GM12864 (cell line): ENCODE measurements at regions not wholly inside any gene's neighbourhood (a gene's known extent, or its start where the extent isn't known, plus 50 kb on each side); places are given as distances from the start of the nearest gene placed in this dataset.

Source experiments
- DNase-seq: peaks from one replicate; pipeline ENCODE4 v3.0.0-alpha.2; 2011; ENCODE audit warnings: low read depth
- H3K4me3 ChIP-seq: 2 replicates; pipeline ENCODE4 v1.5.1; 2011; ENCODE audit warnings: mild to moderate bottlenecking, low read depth, low read length, control low read depth
- CTCF ChIP-seq: IDR thresholded peaks from 2 replicates; pipeline ENCODE4 v1.5.1; 2011; ENCODE audit warnings: low read depth, mild to moderate bottlenecking, moderate library complexity, low read length, control low read depth, inconsistent platforms; ENCODE audit errors: missing control alignments

- no peak overlapping the region for H3K4me3 ChIP-seq
- DNase-seq = no peak
- TF ChIP-seq CTCF = no peak
Measured at GRCh38 chr20:52420805-52421204, 229.2 kb upstream of the ZFP64 start.

DNA sequence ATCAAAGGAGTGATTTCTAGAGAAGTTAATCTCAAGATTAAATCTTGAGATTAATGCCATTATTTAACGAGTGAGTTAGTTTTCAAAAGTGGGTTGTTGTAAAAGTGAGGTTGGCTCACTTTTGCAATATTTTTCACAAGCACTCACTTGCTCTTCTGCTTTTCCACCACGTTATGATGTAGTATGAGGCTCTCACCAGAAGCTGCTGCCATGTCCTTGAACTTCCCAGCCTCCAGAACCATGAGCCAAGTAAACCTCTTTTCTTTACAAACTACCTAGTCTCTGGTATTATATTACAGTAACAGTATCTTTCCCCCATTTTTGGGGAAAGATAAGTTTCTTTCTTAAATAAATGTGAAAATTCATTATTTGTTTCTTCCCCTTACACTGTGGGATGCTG is 227.6 kb upstream of the ZFP64 start:
- no peak for TF ChIP-seq CTCF
- no peak for DNase-seq
- no peak overlapping the region for H3K4me3 ChIP-seq

GRCh38 chr20:52416953-52417352 is 225.4 kb upstream of the ZFP64 start:
- H3K4me3 ChIP-seq = no peak overlapping the region
- TF ChIP-seq CTCF = no peak

GRCh38 chr20:52411611-52412010 is 220.0 kb upstream of the ZFP64 start:
- no peak overlapping the region for H3K4me3 ChIP-seq
- TF ChIP-seq CTCF = no peak
- DNase-seq = no peak

More at GRCh38 chr20:52416953-52417352, 225.4 kb upstream of the ZFP64 start:
- DNase-seq = no peak

- TF ChIP-seq CTCF = no peak
- DNase-seq = no peak
- no peak overlapping the region for H3K4me3 ChIP-seq
Measured at GRCh38 chr20:52410731-52411234, 219.2 kb upstream of the ZFP64 start.

- no peak overlapping the region for H3K4me3 ChIP-seq
- no peak for DNase-seq
- no peak for TF ChIP-seq CTCF
Measured at GRCh38 chr20:52410182-52410647, 218.6 kb upstream of the ZFP64 start.

- DNase-seq = no peak
- no peak overlapping the region for H3K4me3 ChIP-seq
- no peak for TF ChIP-seq CTCF
Measured at GRCh38 chr20:52405986-52406385, 214.4 kb upstream of the ZFP64 start.
